Ovary (tissue), 7 donors: ENCODE measurements at regions not wholly inside any gene's neighbourhood (a gene's known extent, or its start where the extent isn't known, plus 50 kb on each side); places are given as distances from the start of the nearest gene placed in this dataset.

Experiments used
- DNase-seq, 5 donors: peaks; one replicate each; pipeline ENCODE4 v3.0.0-alpha.2; 2019 to 2020
- H3K27ac ChIP-seq, 2 donors: fragments of 200-600 bp; one replicate each; pipeline versions ENCODE4 v1.5.1 to v1.8.0; 2019 to 2022
- H3K27me3 ChIP-seq: fragments of 200-600 bp; one replicate; pipeline ENCODE4 v1.8.0; 2022
- H3K36me3 ChIP-seq: fragments of 200-600 bp; sonication (generic); one replicate; pipeline ENCODE4 v1.5.1; 2019
- H3K4me1 ChIP-seq: one replicate; pipeline ENCODE4 v1.8.1; 2013; ENCODE audit warnings: mild to moderate bottlenecking, moderate library complexity; ENCODE audit not compliant: insufficient read depth
- H3K4me3 ChIP-seq: fragments of 200-600 bp; sonication (generic); one replicate; pipeline ENCODE4 v1.5.1; 2017
- H3K9me3 ChIP-seq, 2 donors: fragments of 200-600 bp in 1 of 2; sonication (generic) in 1 of 2; one replicate each; pipeline versions ENCODE4 v1.5.1 to v1.8.1; 2013 to 2019; ENCODE audit warnings: mild to moderate bottlenecking in 1 of 2, moderate library complexity in 1 of 2
- CTCF ChIP-seq, 3 donors: fragments of 450-650 bp in 2 of 3; fragments of 200-600 bp in 1 of 3; IDR thresholded peaks; one replicate each; pipeline versions ENCODE4 v1.5.1 to v1.8.0; 2016 to 2022; ENCODE audit warnings: antibody characterized with exemption in 3 of 3, mild to moderate bottlenecking in 1 of 3
- EP300 ChIP-seq: sonication (generic); formaldehyde crosslinking; IDR thresholded peaks from one replicate; pipeline ENCODE4 v1.6.1; 2017; ENCODE audit warnings: antibody characterized with exemption
- POLR2A ChIP-seq: fragments of 450-650 bp; IDR thresholded peaks from one replicate; pipeline ENCODE4 v1.6.1; 2017; ENCODE audit warnings: antibody characterized with exemption, mild to moderate bottlenecking, moderate library complexity
- WGBS, 3 donors: extraction: QIAGEN DNeasy Blood & Tissue Kit in 1 of 3; methylation state at CpG; one replicate each; pipeline versions ENCODE4 v1.1.5 to v1.1.7; 2013 to 2017; 5-methylcytosine and 5-hydroxymethylcytosine counted together
- intact Hi-C, 4 donors: fragments of 100-400 bp; cut with DNase I; formaldehyde crosslinking; loops; one replicate each; pipeline versions ENCODE4 v1.11.0 to v1.15.1; 2022 to 2023
- donor health status: DM: no; HTN: no; CAD: no; lungs with moderate emphysema.
- donor health status: DM: no; HTN: no; CAD: no.
- donor health status: Bipolar disorder and iron deficiency.
- donor health status: DM: no; HTN: no; CAD: no.
- donor health status: DM: yes; HTN: yes; CAD: no.

- no peak for TF ChIP-seq EP300
- TF ChIP-seq CTCF (IDR thresholded peaks at IDR 0.05), result no peak
- no peak for TF ChIP-seq POLR2A
- 40 to 70% (median 58%) methylated on average over 8 of the region's 8 CpGs for WGBS, 3 donors
- Histone ChIP-seq H3K27ac (no peak overlapping the region), H3K27me3 (no peaks in the 10 kb centered on the region), H3K4me1 (no peaks in the 10 kb centered on the region), H3K4me3 (no peak overlapping the region), H3K36me3 (no peaks in the 10 kb centered on the region), H3K9me3 (no peaks in the 10 kb centered on the region)
- intact Hi-C loops, result no loop called here
- DNase-seq, result no peak
Measured at GRCh38 chr5:159851053-159851452, 65.2 kb upstream of the ADRA1B start.

GRCh38 chr5:159854916-159855315 is 61.4 kb upstream of the ADRA1B start:
- no peak overlapping the region for H3K4me3 ChIP-seq
- no peaks in the 10 kb centered on the region for H3K9me3 ChIP-seq
- H3K27me3 ChIP-seq, result no peaks in the 10 kb centered on the region
- TF ChIP-seq CTCF (IDR thresholded peaks at IDR 0.05) (no peak), POLR2A (no peak), EP300 (no peak)
- H3K36me3 ChIP-seq, result no peaks in the 10 kb centered on the region
- DNase-seq, result no peak
- no peaks in the 10 kb centered on the region for H3K4me1 ChIP-seq
- 83 to 93% (median 84%) methylated on average over 2 of the region's 2 CpGs for whole genome bisulfite sequencing, 3 donors
- intact Hi-C loops, result no loop called here
- H3K27ac ChIP-seq, result no peak overlapping the region

GRCh38 chr5:159855476-159856191 is 60.6 kb upstream of the ADRA1B start:
- WGBS, 3 donors, result 53 to 66% (median 57%) methylated on average over 5 of the region's 5 CpGs
- Histone ChIP-seq H3K4me3 (no peak overlapping the region), H3K27ac (no peak overlapping the region), H3K9me3 (no peaks in the 10 kb centered on the region), H3K36me3 (no peaks in the 10 kb centered on the region), H3K27me3 (no peaks in the 10 kb centered on the region), H3K4me1 (no peaks in the 10 kb centered on the region)
- intact Hi-C loops, result no loop called here
- DNase-seq, result peak in 1 of 5 donors; percentile 41
- no peak for TF ChIP-seq POLR2A
- TF ChIP-seq EP300, result no peak
- TF ChIP-seq CTCF (IDR thresholded peaks at IDR 0.05), result no peak

GRCh38 chr5:159858871-159859270 is 57.4 kb upstream of the ADRA1B start:
- no peak overlapping the region for H3K4me3 ChIP-seq
- DNase-seq, result no peak
- TF ChIP-seq POLR2A, result no peak
- TF ChIP-seq CTCF (IDR thresholded peaks at IDR 0.05), result no peak
- no peak for TF ChIP-seq EP300
- H3K27me3 ChIP-seq, result no peaks in the 10 kb centered on the region
- intact Hi-C loops, result loop anchor here in 1 of 4 donors (2.0 kb wide), 1 partner anchor 68 kb away; no protein-coding TSS in a partner anchor
- H3K9me3 ChIP-seq, result no peaks in the 10 kb centered on the region
- no peaks in the 10 kb centered on the region for H3K36me3 ChIP-seq
- no peaks in the 10 kb centered on the region for H3K4me1 ChIP-seq
- H3K27ac ChIP-seq, result no peak overlapping the region
- WGBS, 3 donors, result 69 to 77% (median 71%) methylated on average over 2 of the region's 2 CpGs
